H1 (cell line): ENCODE measurements at regions not wholly inside any gene's neighbourhood (a gene's known extent, or its start where the extent isn't known, plus 50 kb on each side); places are given as distances from the start of the nearest gene placed in this dataset.

Experiments
- HDAC2 ChIP-seq, 2 experiments: fragments of 300-600 bp in 1 of 2; sonication (generic) in 1 of 2; IDR thresholded peaks; 2 replicates each; pipeline ENCODE4 v1.6.1; 2011 to 2012; ENCODE audit warnings: low read depth in 2 of 2, low read length in 2 of 2, mild to moderate bottlenecking in 2 of 2, moderate library complexity in 2 of 2, borderline replicate concordance in 1 of 2, inconsistent platforms in 1 of 2
- KDM5A ChIP-seq: fragments of 200-600 bp; IDR thresholded peaks from 2 replicates; pipeline ENCODE4 v1.7.1; 2012; ENCODE audit warnings: mild to moderate bottlenecking, low read length, inconsistent platforms, mixed read lengths
- RAD21 ChIP-seq, 2 experiments: IDR thresholded peaks in 1 of 2; conservative IDR thresholded peaks in 1 of 2; 2 replicates each; pipeline ENCODE4 v1.6.1; 2011; ENCODE audit warnings: low read depth in 2 of 2, low read length in 2 of 2, improper control_type of control experiment in 1 of 2, inconsistent platforms in 1 of 2, mild to moderate bottlenecking in 1 of 2, moderate library complexity in 1 of 2

- no peak for TF ChIP-seq RAD21 (IDR thresholded peaks at IDR 0.05 in 1 of 2, conservative IDR thresholded peaks at IDR 0.05 in 1 of 2; ENCODE audit: low read depth in 2 of 2, low read length in 2 of 2)
- TF ChIP-seq HDAC2 (IDR thresholded peaks at IDR 0.05; ENCODE audit: borderline replicate concordance in 1 of 2, low read depth in 2 of 2, low read length in 2 of 2): no peak
- no peak for TF ChIP-seq KDM5A
Observed at GRCh38 chr10:128241023-128241422, 114.8 kb upstream of the MKI67 start (continued).
